NCI-H226 (cell line): ENCODE measurements at regions not wholly inside any gene's neighbourhood (a gene's known extent, or its start where the extent isn't known, plus 50 kb on each side); places are given as distances from the start of the nearest gene placed in this dataset.

Experiments used
- DNase-seq: peaks from one replicate; pipeline ENCODE4 v3.0.0-alpha.2; 2015

DNA sequence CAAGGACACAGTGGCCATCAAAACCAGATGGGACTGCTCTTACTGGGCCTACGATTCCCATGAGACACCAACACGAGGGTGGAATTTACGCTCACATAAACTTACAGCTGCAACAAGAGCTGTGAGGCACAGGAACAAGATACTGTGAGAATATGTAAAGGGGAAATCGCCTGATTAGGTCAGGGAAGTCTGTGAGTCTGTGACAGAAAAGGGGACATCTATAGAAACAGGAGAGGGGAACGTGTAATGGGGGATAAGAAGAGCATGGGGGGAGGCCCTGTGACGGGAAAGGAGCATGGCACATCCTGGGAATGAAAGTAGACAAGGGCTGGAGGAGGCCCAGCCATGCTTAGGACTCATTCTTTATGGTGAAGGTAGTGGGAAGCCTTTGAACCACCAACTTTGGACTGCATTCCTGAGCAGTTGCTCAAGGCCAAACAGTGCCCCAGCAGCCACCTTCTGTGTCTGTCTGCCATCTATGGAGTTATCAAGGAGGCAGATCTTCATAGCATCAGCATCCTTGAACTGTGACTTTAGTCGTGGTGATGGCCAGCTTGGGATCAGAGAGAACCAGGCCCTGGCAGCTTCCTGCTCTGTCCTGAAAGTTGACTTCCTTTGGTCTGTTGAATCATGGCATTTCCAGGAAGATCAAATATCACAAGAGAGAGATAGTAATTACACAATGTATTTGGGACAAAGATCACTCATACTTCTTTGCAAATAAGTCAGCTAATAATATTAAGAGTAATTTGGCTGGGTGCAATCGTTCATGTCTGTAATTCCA lies 87.9 kb upstream of the FAM169A start:
- DNase-seq, result peak; percentile 62

DNA sequence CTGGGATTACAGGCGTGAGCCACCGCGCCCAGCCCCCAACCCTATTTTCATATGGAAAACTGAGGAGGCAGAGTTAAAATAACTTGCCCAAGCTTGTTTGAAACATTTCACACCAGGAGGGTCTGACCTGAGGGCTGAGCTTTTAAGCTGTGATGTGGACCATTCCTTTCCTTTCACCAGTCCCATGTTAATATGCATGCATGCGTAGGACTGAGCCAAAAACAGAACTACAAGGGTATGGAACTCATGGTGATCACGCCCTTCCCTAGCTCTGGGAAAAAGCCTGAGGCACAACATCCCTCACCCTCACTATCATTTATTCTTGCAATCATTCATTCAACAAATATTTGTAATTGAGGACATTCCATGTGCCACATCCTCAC lies 87.4 kb upstream of the FAM169A start:
- no peak for DNase-seq

DNA sequence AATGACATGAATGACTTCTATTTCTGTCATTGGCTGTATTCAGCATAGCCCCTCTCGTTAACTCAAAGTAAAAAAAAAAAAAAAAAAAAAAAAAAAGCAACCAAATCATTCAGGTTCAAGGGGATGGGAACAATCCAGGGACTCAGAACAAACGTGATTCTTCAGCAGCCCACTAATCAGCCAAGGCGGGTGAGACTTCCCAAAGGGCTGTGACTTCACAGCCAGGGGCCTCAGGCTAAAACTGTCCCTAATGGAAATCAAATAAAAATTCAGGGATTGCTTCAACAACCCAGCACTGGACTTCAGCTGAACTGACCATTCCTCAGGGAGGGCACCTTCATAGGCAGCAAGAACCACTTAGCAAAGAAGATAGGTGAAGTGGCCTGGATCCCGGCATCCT lies 86.2 kb upstream of the FAM169A start:
- DNase-seq, result no peak

DNA sequence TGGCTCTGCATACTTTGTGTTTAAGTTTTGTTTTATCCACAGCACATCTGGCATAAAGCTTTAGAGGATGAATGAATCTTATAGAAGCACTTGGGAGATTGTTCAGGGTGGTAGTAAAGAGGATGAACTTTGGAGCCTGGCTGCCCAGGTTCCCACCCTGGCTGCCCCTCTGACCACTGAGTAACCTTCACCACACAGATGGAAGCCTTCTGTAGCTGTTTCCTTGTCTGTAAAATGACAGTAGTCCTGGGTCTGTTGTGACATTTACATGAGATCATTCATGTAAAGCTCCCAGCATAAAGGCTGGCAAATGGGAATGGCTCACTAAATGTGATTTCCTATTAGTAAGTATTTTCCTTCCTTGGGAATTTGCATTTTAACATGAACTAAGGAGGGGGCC lies 85.7 kb upstream of the FAM169A start:
- DNase-seq, result no peak

DNA sequence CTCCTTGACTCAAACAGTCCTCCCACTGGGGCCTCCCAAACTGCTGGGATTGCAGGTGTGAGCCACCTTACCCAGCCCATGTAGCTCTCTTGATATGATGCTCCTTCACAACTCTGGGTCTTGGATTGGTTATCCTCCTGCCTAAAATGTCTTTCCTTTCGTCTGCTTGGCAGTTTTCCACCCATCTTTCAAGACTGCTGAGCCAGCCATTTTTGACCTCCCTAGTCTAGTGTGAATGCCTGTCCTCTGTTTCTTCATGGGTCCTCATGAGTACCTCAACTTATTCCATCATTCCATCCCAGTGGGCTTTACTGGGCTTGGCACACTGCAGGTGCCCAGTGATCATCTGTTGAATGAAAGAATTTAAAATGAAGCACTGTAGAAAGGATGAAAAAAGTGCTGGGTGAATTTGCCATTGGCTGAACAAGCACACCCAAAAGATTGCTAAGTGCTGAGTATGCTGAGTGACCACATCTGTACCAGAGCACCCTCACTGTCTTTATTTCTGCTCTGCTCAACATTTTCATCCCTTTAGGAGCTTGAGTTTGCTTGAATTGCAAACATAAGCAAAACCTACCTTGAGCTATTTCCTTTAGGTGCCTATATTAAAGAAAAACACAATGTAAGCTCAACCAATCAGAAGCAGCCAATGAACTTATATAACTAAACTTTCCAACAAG lies 84.8 kb upstream of the FAM169A start:
- DNase-seq, result no peak

DNA sequence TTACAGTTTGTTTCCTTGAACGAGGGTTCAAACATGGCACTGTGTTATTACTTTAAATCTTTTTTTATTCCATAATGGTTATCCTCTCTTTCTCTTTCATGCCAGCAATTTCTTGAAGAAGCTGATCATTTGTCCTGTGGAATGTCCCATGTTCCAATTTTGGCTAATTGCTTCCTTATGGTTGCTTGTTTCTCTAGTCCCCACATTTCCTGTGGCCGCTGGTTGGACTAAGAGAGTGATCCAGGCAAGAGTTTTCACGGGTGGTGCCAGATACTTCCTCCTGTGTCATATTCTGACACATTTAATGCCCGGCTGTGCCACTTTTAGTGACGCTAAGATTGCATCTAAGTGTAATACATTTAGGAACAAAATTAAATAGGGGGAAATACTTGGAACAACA lies 83.8 kb upstream of the FAM169A start:
- DNase-seq, result no peak

DNA sequence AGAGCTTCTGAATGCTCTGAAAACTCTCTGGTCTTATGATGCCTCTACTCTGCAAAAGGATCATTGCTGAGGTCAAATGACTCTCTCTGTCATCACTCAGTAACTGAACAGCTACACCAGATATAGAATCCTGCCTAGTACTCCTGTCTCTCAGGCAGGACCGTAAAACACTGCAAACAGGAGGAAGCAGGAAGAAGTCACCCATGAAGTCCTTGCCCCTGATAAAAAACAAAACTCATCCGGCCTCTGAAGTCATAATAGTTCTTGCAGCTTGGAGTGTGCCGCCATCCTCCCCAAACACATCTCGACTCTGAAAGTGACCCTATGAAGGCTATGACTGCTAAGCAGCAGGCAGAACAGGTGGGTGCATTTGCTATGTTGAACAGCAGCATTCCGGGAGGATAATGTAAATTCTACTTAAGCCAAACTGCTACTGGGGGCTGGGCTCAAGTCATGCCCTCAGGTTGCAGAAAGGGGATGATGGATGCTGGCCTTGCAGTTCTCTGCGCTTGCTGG lies 81.9 kb upstream of the FAM169A start:
- DNase-seq, result no peak

DNA sequence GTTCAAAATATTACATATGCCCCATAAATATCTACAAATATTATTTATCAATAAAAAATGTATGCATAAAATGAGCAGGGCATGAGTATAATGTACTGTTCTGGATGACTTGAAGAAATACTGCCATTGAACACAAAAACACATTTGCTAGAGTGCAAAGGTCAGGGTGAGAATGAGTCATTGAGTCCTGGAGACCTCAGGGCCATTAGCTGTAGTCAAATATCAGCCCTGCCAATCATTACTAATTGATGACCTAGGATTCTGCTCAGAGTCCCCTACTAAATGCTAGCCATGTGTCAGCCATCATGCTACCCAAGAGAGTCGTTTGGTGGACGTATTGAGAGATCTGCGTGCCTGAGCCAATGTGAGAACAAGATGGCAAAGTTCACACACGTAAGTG lies 80.3 kb upstream of the FAM169A start:
- DNase-seq, result no peak

DNA sequence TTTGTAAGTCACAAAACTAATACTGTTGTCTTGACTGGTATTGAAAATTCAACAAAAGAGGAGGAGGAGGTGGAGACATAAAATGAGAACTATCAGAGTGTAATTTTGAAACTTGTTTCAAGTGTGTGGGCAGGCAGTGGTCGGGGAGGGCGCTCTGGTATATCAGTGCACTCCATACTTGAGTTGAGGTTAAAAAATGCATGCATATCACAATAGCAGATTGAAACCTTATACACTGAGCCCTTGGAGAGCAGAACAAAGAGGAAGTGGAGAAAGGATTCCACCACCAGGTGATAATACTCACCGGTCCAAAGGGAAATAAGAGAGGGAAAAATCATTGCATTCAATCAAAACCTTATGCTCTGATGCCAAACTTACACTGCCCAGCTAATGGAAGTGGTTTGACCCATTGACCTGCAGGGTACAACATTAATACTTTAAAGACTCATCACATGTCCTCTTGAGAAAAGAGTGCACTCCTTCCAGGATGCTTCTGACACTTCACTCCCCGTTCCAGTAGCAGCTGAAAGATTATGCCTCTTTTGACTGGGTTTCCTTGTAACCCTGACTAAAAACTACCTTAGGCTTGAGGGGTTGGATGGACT lies 79.5 kb upstream of the FAM169A start:
- no peak for DNase-seq

DNA sequence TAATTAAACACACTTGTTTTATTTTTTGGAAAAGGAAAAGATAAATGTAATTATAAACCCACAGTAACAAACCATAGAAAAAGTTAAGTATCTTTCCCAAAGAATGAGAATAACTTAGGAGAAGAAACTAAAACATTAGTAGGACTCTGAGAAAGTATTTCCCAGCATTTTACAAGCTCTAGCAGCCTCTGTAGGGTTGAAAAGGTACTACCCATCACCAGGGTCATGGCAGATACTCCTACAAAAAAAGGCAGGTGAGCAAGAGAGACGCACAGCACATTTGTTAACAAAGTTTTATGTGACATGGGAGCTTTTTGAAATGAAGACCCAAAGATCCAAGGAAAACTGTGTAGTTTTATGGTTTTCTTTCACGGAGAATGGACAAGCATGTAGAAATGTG lies 77.7 kb upstream of the FAM169A start:
- no peak for DNase-seq

DNA sequence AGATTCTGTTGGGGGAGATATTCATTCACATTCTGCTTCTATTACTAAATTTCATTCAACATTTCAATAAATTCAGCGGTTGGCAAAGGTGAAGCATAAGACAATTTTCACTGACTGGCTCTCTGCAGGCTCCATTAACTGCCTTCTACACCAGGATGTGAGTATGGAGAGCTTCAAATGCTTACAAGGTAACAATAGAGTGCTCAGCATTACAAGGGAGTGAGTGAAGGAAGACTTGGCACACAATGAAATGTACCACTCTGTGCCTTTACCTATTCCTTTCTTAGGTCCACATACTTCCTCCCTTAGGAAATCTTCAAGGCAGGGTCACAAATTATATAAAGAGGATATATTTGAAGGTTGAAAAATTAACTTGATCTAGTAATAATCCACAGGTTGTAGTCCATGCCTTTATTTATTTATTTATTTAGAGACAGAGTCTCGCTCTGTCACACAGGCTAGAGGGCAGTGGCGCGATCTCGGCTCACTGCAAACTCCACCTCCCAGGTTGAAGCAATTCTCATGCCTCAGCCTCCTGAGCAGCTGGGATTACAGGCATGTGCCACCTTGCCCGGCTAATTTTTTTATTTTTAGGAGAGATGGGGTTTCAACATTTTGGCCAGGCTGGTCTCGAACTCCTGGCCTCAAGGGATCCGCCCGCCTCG lies 76.6 kb upstream of the FAM169A start:
- no peak for DNase-seq

DNA sequence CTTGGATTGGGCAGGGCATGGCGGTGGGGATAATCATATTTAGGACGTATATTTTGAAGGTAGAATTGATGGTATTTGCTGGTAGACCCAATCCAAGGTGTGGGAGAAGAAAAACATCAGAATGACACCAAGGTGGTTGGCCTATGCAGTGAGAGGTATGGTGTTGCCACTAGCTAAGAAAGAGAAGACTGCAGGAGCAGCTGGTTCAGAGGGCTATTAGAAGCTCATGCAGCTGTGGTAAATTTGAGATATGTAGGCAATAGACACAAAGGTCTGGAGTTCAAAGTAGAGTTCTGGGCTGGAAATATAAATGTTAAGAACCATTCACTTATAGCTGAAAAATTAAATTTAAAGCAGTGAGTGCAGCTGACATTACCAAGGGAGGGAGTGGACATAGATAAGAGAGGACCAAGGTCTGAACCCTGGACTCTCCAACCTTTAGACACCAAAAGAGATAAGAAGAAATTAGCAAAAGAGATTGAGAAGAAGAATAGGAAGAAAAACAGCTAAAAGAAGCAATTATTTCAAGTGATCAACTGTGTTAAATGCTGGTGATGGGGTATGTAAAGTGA lies 74.7 kb upstream of the FAM169A start:
- DNase-seq, result no peak

DNA sequence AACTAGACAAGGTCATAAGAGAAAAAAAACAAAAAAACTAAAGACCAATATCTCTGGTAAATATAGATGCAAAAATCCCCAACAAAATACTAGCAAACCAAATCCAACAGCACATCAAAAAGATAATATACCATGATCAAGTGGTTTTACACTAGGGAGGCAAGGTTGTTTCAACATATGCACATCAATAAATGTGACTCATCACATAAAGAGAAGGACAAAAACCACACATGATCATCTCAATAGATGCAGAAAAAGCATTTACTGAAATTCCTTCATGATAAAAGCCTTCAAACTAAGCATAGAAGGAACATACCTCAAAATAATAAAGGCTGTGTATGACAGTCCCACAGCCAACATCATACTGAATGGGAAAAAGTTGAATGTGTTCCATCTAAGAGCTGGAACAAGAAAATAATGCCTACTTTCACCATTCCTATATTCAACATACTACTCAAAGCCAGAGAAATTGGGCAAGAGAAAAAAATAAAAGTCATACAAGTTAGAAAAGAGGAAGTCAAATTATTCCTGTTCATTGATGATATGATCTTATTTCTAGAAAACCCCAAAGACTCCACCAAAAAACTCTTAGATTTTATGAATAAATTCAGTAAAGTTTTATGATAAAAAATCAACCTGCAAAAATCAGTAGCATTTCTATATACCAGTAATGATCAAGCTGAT lies 72.2 kb upstream of the FAM169A start:
- DNase-seq, result peak; percentile 36

DNA sequence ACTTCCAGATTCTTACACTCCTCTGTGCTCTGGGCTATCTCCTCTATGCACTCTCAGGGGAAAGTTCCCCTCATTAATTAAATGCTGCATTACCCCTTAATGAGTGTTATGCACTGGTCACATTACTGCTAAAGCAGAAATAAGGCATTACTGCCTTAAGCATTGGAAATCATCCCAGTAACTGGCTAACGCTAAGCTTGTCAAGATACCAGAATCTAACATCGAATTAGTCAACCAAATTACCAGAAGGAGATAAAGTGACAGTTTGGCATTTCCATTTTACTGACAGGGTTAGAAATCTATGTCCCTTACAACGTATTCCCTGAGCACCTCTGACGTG lies 69.5 kb upstream of the FAM169A start:
- no peak for DNase-seq

DNA sequence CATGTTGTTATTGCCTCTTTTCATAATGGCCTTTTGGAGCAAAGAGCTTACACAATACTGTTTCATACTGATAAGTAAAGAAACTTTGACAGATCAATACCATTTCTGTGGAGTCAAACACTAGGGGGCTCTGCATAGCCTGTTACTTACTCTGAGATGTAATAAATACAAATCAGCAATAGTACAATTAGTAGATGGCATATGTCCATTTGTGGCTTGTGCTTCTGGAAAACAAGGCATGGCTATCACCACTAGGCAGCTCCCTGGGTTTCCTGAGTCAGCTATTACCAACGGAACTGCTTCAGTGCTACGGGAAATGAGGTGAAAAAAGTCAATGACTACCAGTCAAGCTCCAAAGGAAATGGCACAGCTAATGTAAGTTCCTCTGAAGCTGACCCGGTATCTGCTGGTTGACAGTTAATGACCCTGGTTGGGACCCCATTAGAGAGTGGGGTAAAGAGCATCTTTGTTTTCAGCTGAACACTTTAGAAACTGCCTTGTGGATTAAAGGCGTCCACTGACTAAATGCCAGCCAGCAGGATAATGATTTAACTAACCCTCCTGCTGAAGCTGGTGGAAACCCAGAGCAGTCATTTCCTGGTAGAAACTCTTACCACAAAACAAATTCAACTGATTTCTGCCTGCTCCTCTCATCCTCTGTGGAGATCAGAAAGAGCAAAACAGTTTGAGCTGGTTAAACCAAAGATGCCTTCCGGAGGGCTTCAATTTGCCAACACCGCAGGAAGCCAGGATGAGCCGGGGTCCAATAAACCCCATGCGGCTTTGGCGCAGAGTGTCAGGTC lies 69.0 kb upstream of the FAM169A start:
- DNase-seq, result peak; percentile 36

DNA sequence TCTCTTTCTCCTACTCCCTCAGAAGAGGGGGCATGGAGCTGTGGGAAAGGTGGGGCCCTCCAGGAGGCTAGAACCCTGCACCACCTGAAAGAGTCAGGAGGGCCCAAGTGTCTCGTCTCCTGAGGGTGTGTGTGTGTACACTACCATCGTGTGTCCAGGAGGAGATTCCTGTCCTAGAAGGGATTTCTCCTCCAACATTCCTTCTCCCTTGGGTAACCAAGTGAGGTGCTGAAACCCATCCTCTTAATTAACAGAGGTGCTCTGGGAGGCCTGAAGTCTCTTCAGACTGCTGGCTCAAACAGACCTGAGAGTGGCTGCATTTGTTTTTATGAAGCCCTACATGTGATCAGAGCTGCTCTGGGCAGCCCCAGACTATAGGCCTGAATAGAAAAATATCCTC lies 61.1 kb upstream of the FAM169A start:
- no peak for DNase-seq

DNA sequence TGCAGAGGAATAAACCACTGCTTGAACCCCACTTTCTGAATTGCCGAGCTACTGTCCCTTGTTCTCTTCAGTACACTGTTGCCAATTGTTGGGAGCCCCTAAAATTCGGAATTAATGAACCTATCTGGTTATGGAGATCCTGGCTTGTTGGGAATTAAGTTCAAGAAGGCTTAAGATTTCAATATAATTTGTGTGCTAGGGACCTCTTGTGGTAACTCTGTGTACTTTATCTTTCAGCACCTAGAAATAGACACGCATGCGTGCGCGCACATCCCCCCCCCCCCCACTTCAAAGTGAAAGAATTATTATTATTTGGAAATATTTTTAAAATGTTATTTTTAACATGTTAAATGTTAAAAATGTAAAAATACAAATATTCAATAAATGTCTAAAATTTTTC lies 53.3 kb upstream of the FAM169A start:
- no peak for DNase-seq

DNA sequence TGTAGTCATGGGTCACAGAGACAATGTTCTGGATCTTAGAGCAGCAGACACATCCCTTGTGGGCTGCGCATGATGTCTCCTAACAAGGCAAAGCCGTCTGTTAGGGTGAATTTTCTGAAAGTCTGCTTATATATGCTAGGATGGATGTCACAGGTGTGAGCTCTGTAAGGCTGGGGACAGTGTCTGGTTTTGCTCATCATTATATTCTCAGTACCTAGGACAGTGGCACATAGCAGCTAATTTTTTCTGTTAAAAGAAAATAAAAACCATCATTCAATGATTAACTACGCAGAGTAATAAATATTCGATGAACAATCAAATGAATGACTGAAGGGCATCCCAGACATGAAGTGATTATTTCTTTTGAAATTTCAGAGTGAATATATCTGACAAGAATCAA lies 52.9 kb upstream of the FAM169A start:
- DNase-seq, result no peak

DNA sequence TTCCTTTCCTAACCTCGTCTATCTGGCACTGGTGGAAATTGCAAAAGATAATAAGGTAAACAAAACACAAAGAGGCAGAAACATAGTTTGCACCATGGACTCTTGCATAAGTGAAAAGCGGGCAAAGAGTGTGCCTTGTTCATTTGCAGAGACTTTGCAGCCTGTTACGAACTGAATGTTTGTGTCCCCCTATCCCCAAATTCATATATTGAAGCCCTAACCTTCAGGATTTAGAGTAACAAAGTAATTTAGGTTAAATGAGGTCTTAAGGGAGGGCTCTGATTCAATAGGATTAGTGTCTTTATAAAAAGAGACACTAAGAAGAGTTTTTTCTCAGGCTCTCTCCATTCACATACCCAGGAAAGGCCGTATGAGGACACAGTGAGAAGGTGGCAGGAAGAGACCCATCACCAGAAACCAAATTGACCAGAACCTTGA lies 52.1 kb upstream of the FAM169A start:
- no peak for DNase-seq

DNA sequence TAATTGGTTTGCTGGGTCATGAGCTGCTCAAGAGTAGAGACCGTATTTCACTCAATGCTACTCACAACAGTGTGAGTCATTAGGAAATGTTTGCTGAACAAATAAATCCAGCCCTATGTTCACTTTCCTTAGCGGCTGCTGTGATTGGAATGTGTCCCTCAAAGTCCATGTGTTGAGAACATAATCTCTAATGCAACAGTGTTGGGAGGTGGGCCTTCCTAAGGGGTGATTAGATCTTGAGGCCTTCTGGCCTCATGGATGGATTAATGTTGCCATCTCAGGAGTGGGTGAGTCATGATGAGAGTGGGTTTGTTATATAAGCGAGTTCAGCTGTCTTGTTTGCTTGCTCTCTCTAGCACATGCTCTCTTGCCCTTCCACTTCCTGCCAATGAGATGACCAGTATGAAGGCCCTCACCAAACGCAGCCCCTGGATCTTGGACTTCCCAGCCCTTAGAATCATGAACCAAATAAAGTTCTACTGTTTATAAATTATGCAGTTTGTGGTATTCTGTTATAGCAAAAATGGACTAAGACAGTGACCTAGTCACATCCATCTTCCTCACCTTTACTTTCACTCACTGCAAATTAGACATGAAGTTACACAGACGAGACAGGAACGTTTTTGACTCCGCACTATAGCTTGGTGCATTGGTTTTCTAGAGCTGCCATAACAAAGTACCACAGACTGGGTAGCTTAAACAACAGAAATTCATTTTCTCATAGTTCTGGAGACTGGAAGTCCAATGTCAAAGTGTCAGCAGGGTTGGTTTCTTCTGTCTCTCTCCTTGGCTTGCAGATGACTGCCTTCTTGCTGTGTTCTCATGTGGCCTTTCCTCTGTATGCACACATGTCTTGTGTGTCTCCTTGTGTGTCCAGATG lies 50.9 kb upstream of the FAM169A start:
- no peak for DNase-seq
